ENCODE measurements at regions not wholly inside any gene's neighbourhood (a gene's known extent, or its start where the extent isn't known, plus 50 kb on each side); places are given as distances from the start of the nearest gene placed in this dataset.

DNA sequence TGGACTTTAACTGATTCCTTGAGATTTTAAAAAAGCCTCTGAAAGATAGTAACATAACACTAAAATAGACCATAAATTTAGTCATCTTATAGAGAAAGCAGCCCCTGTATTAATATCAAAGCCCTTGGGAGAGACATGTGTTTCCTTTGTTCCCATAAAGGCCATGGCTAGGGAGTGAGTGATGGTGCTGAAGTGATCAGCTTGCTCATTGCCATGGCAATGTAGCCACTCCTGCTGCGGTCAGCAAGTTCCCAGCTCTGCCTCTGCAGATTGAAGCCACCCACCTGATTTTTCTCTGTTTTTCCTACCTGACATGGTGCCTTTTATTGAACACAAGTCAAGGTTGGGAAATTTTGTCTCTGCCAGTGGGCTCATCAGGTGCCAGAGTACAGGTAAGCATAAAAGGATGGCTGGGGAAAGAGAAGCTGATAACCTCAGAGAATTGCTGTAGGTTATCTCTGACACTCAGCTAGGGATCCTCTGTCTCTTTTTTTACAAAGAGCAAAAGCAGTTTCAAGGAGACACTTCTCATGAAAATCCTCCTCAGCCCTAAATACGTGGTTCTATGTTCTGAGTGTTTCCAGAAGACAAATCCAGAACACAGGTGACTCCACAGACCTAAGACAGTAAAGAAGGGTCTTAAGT is 296.3 kb upstream of the NMUR2 start:
- TF ChIP-seq, protein P1, sequence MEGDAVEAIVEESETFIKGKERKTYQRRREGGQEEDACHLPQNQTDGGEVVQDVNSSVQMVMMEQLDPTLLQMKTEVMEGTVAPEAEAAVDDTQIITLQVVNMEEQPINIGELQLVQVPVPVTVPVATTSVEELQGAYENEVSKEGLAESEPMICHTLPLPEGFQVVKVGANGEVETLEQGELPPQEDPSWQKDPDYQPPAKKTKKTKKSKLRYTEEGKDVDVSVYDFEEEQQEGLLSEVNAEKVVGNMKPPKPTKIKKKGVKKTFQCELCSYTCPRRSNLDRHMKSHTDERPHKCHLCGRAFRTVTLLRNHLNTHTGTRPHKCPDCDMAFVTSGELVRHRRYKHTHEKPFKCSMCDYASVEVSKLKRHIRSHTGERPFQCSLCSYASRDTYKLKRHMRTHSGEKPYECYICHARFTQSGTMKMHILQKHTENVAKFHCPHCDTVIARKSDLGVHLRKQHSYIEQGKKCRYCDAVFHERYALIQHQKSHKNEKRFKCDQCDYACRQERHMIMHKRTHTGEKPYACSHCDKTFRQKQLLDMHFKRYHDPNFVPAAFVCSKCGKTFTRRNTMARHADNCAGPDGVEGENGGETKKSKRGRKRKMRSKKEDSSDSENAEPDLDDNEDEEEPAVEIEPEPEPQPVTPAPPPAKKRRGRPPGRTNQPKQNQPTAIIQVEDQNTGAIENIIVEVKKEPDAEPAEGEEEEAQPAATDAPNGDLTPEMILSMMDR (IDR thresholded peaks at IDR 0.05) = no peak
- no peak for TF ChIP-seq POLR2A (IDR thresholded peaks at IDR 0.05)

All from Peyer's patch (tissue), 4 donors.